Smooth muscle cell (in vitro differentiated cells): ENCODE measurements at regions not wholly inside any gene's neighbourhood (a gene's known extent, or its start where the extent isn't known, plus 50 kb on each side); places are given as distances from the start of the nearest gene placed in this dataset.
A peak's percentile ranks its signal among the peaks of the same experiment; 100 is the strongest.
"Not testable (repeated sequence)": the region's sequence is repeated elsewhere in the genome, so short reads cannot be mapped to it uniquely, and the experiment has no call there.

ENCODE experiments used
- DNase-seq: peaks from one replicate; lab custom pipeline; 2025; ENCODE audit not compliant: unreplicated experiment; lab: John Stamatoyannopoulos, UW
- H2AFZ ChIP-seq: fragments of 200-600 bp; sonication (generic); 2 replicates; pipeline ENCODE4 v1.6.0; 2016; ENCODE audit warnings: antibody characterized with exemption, low read depth, mild to moderate bottlenecking
- H3F3A ChIP-seq: fragments of 200-600 bp; sonication (generic); 2 replicates; pipeline ENCODE4 v1.6.0; 2017; ENCODE audit warnings: antibody characterized with exemption, low read depth
- H3K27ac ChIP-seq: fragments of 200-600 bp; sonication (generic); 2 replicates; pipeline ENCODE4 v1.5.1; 2016; ENCODE audit warnings: low read depth, mild to moderate bottlenecking
- H3K27me3 ChIP-seq: fragments of 200-600 bp; sonication (generic); 2 replicates; pipeline ENCODE4 v1.6.1; 2016; ENCODE audit warnings: low read depth, mild to moderate bottlenecking
- H3K36me3 ChIP-seq: fragments of 200-600 bp; sonication (generic); 2 replicates; pipeline ENCODE4 v1.5.1; 2016; ENCODE audit warnings: low read depth
- H3K4me1 ChIP-seq: fragments of 200-600 bp; sonication (generic); 2 replicates; pipeline ENCODE4 v1.5.1; 2016; ENCODE audit warnings: low read depth
- H3K4me2 ChIP-seq: fragments of 200-600 bp; sonication (generic); 2 replicates; pipeline ENCODE4 v1.6.0; 2016; ENCODE audit warnings: mild to moderate bottlenecking
- H3K4me3 ChIP-seq: fragments of 200-600 bp; sonication (generic); 2 replicates; pipeline ENCODE4 v1.5.1; 2016; ENCODE audit warnings: mild to moderate bottlenecking
- H3K79me2 ChIP-seq: fragments of 200-600 bp; sonication (generic); 2 replicates; pipeline ENCODE4 v1.6.0; 2016; ENCODE audit warnings: low read depth, mild to moderate bottlenecking
- H3K9ac ChIP-seq: fragments of 200-600 bp; sonication (generic); 2 replicates; pipeline ENCODE4 v1.6.0; 2016; ENCODE audit warnings: low read depth
- H3K9me3 ChIP-seq: fragments of 200-600 bp; sonication (generic); replicated peaks from 2 replicates; pipeline ENCODE4 v1.5.1; 2016; ENCODE audit warnings: low read depth
- H4K20me1 ChIP-seq: fragments of 200-600 bp; sonication (generic); 2 replicates; pipeline ENCODE4 v1.6.0; 2016; ENCODE audit warnings: low read depth
- WGBS: methylation state at CpG from one replicate; pipeline ENCODE4 v1.1.7; 2016; ENCODE audit warnings: low lambda C conversion rate; 5-methylcytosine and 5-hydroxymethylcytosine counted together
- TF ChIP-seq, protein P1 (sequence below): fragments of 200-600 bp; sonication (generic); IDR thresholded peaks from 2 replicates; pipeline ENCODE4 v1.5.1; 2017; ENCODE audit warnings: borderline replicate concordance, mild to moderate bottlenecking, antibody characterized with exemption; ENCODE audit not compliant: insufficient read depth, poor library complexity, severe bottlenecking

DNA sequence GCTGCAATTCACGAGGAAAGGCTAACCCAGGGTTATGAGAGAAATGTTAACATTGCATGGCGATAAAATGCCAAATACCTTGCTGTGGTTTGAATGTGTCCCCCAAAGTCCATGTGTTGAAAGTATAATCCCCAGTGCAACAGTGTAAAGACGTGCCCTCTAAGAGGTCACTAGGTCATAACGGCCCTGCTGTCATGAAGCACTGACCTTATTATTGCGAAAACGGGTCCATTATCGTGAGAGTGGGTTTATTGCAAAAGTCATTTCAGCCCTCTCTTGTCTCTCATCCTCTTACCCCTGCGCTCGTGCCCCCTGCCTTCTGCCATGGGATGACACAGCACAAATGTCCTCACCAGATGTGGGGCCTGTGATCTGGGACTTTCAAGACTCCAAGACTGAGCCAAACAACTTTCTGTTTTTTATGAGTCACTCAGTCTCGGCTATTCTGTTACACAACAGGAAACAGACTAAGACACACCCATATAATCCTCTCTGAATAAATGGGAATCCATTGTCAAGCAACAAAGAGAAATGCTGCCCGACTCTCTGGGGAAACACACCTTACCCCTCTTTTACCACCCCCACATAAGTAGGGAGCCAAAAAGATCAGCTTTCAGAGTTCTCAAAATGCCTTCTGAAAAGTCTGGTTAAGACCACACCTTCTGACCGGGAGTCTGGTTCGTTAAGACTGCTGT lies 73.1 kb upstream of the UCN3 start:
- no peaks in the 10 kb centered on the region for H3K27me3 ChIP-seq
- peak overlapping the region; percentile 88 for H3K27ac ChIP-seq
- no peaks in the 10 kb centered on the region for H3K36me3 ChIP-seq
- H3K9ac ChIP-seq = peak overlapping the region; percentile 65
- peaks cover 21% of the 10 kb centered on the region for H3F3A ChIP-seq
- H4K20me1 ChIP-seq = no peaks in the 10 kb centered on the region
- H3K4me2 ChIP-seq = peak overlapping the region; percentile 19
- no peaks in the 10 kb centered on the region for H3K9me3 ChIP-seq
- TF ChIP-seq, protein P1, sequence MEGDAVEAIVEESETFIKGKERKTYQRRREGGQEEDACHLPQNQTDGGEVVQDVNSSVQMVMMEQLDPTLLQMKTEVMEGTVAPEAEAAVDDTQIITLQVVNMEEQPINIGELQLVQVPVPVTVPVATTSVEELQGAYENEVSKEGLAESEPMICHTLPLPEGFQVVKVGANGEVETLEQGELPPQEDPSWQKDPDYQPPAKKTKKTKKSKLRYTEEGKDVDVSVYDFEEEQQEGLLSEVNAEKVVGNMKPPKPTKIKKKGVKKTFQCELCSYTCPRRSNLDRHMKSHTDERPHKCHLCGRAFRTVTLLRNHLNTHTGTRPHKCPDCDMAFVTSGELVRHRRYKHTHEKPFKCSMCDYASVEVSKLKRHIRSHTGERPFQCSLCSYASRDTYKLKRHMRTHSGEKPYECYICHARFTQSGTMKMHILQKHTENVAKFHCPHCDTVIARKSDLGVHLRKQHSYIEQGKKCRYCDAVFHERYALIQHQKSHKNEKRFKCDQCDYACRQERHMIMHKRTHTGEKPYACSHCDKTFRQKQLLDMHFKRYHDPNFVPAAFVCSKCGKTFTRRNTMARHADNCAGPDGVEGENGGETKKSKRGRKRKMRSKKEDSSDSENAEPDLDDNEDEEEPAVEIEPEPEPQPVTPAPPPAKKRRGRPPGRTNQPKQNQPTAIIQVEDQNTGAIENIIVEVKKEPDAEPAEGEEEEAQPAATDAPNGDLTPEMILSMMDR = no peak
- peaks cover 8% of the 10 kb centered on the region for H3K4me1 ChIP-seq
- peak; percentile 22 for DNase-seq
- peak overlapping the region; percentile 53 for H2AFZ ChIP-seq
- H3K4me3 ChIP-seq = no peak overlapping the region
- H3K79me2 ChIP-seq = no peaks in the 10 kb centered on the region
- WGBS = 27% methylated on average over 13 of the region's 13 CpGs

GRCh38 chr10:5292196-5292735 lies 72.5 kb upstream of the UCN3 start:
- peak overlapping the region; percentile 53 for H2AFZ ChIP-seq
- 60% methylated on average over 7 of the region's 7 CpGs for WGBS
- no peak for DNase-seq
- peak overlapping the region; percentile 65 for H3K9ac ChIP-seq
- H3K4me2 ChIP-seq = peak overlapping the region; percentile 19
- TF ChIP-seq, protein P1 = no peak
- peaks cover 21% of the 10 kb centered on the region for H3F3A ChIP-seq
- H4K20me1 ChIP-seq = no peaks in the 10 kb centered on the region
- H3K36me3 ChIP-seq = no peaks in the 10 kb centered on the region
- no peaks in the 10 kb centered on the region for H3K27me3 ChIP-seq
- H3K4me1 ChIP-seq = peaks cover 8% of the 10 kb centered on the region
- no peaks in the 10 kb centered on the region for H3K9me3 ChIP-seq
- no peaks in the 10 kb centered on the region for H3K79me2 ChIP-seq
- no peak overlapping the region for H3K4me3 ChIP-seq
- H3K27ac ChIP-seq = peak overlapping the region; percentile 88

- WGBS = 97% methylated on average over 2 of the region's 2 CpGs
Observed at GRCh38 chr10:5292970-5293369, 71.8 kb upstream of the UCN3 start.

DNA sequence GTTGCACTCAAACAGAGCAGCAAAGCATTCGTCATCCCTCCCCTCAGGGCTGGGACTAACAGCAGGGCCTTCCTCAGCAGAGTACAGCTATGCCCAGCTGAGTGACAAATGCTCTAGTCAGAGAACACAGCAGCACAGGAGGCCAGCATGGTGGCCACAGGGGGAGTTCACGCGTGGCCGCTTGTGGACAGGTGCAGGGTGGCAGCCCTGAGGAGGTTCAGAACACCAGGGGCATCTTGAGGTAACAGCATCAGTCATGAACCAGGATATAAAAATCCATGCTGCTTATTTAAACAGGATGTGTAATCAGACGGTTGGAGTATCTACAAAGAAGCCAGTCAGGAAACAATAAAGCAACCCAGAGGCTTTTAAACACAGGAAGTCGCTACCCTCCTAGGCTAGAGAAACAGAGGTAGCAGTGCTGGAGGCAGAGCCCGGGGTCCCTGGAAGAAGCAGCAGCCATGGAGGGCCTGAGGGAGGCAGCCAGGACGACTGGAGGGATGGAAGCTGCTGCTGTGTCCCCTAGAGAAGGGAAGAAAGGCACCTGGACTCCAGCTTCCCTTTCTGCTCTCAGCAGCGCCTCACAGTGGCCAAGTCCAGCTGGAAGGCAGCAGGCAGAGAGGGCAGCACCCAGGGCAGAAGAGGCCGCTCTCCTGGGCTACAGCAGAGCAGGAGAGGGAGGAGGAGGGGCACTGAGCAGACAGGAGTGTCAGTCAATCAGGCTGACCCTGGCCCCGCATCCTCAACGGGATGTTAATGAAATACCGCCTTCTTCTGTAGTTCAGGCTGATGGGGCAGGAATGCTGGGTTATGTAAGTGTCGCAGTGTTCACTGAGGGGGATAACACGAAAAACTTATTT lies 70.8 kb upstream of the UCN3 start:
- H3K27me3 ChIP-seq = no peaks in the 10 kb centered on the region
- no peaks in the 10 kb centered on the region for H3K36me3 ChIP-seq
- H3K4me1 ChIP-seq = peaks cover 8% of the 10 kb centered on the region
- H3K79me2 ChIP-seq = no peaks in the 10 kb centered on the region
- H4K20me1 ChIP-seq = no peaks in the 10 kb centered on the region
- TF ChIP-seq, protein P1 = peak; percentile 40
- peak overlapping the region; percentile 79 for H3K27ac ChIP-seq
- H3K4me2 ChIP-seq = peak overlapping the region; percentile 37
- peak overlapping the region; percentile 60 for H2AFZ ChIP-seq
- H3K4me3 ChIP-seq = no peak overlapping the region
- 42% methylated on average over 15 of the region's 15 CpGs for WGBS
- DNase-seq = no peak
- no peak overlapping the region for H3K9ac ChIP-seq
- peaks cover 21% of the 10 kb centered on the region for H3F3A ChIP-seq
- no peaks in the 10 kb centered on the region for H3K9me3 ChIP-seq

More at GRCh38 chr10:5292970-5293369, 71.8 kb upstream of the UCN3 start:
- H3K9me3 ChIP-seq, H3K4me1 ChIP-seq, H3K27me3 ChIP-seq, H3K9ac ChIP-seq, H3K4me2 ChIP-seq, H3K79me2 ChIP-seq, H3K4me3 ChIP-seq, H3K36me3 ChIP-seq, DNase-seq, H4K20me1 ChIP-seq, H2AFZ ChIP-seq: not testable (repeated sequence)
- Histone ChIP-seq H3K27ac (peak overlapping the region; percentile 79), H3F3A (peaks cover 21% of the 10 kb centered on the region)
